GM12865 (cell line): ENCODE measurements at regions not wholly inside any gene's neighbourhood (a gene's known extent, or its start where the extent isn't known, plus 50 kb on each side); places are given as distances from the start of the nearest gene placed in this dataset.
A peak's percentile ranks its signal among the peaks of the same experiment; 100 is the strongest.

Source experiments
- DNase-seq: peaks from one replicate; pipeline ENCODE4 v3.0.0; 2010; ENCODE audit warnings: low read depth
- H3K4me3 ChIP-seq: 2 replicates; pipeline ENCODE4 v1.5.1; 2011; ENCODE audit warnings: mild to moderate bottlenecking, low read depth, low read length, control low read depth
- CTCF ChIP-seq: IDR thresholded peaks from 2 replicates; pipeline ENCODE4 v1.5.1; 2011; ENCODE audit warnings: low read length, control low read depth, low read depth, inconsistent platforms; ENCODE audit not compliant: insufficient read depth; ENCODE audit errors: missing control alignments

GRCh38 chr5:108602830-108603229 is 144.9 kb upstream of the FER start:
- no peak for DNase-seq
- TF ChIP-seq CTCF: no peak
- no peak overlapping the region for H3K4me3 ChIP-seq

DNA sequence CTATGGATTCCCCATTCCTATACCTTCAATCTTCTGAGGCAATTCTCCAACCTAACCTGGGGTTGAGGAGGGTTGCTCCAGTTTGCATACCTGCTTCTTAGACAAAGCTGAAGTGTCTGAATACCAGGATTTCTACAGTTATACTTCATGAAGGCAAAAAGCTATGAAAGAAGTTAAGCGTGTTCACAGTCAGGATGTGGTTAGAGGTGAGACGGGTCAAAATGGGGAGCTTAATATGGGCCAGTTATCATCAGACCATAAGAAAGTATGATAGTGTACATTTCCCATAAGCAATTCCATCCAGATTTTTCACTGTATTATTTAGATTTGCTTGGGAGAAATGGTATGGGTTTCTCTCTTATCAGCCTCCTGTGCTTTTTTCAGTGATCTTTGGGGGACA is 156.9 kb upstream of the FER start:
- no peak overlapping the region for H3K4me3 ChIP-seq
- peak; percentile 19 for DNase-seq
- no peak for TF ChIP-seq CTCF

- no peak for DNase-seq
- TF ChIP-seq CTCF: no peak
Measured at GRCh38 chr5:108588323-108588722, 159.4 kb upstream of the FER start.

GRCh38 chr5:108587821-108588220 is 159.9 kb upstream of the FER start:
- TF ChIP-seq CTCF: no peak
- no peak overlapping the region for H3K4me3 ChIP-seq
- no peak for DNase-seq

More at GRCh38 chr5:108588323-108588722, 159.4 kb upstream of the FER start:
- H3K4me3 ChIP-seq: no peak overlapping the region

DNA sequence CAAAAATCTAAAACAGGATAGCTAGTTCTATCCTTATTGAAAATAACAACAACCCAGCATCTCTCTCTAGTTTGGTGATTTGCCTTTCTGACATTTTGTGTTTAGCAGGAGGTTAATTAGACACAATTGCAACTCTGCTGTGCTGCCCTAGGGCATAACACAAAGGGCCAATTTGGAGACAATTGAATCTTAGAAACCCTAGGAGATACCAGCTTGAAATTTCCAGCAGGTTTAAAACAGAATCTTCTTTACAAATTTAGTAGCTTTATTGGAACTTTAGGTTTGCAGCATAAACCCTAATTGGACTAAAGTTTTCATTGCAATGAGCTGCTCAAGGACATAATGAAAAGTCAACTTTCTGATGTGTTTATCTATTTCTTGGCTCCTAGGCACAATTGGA is 166.7 kb upstream of the FER start:
- DNase-seq: no peak
- no peak for TF ChIP-seq CTCF
- no peak overlapping the region for H3K4me3 ChIP-seq

DNA sequence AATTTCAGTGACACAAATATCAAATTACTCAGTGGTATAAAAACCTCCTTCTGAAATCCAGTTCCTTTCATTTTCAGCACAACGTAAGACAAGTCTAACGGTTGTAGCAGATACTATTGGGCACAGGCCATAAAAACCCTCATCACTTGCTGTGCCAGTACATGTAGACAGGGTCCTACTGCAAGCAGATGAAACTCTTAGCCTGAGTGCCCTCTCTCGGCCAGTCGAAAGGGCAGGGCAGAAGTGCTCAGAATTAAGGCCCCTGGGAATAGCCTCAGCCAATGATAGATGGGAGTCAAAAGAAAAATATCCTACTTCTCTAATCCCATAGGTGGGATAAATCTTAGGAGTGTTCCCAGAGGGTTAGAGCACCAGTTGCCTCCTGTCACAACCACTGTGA is 168.5 kb upstream of the FER start:
- DNase-seq: no peak
- TF ChIP-seq CTCF: no peak
- no peak overlapping the region for H3K4me3 ChIP-seq

GRCh38 chr5:108578791-108579190 is 168.9 kb upstream of the FER start:
- TF ChIP-seq CTCF: no peak
- DNase-seq: no peak
- no peak overlapping the region for H3K4me3 ChIP-seq
